SU-DHL-6 (cell line): ENCODE measurements at regions not wholly inside any gene's neighbourhood (a gene's known extent, or its start where the extent isn't known, plus 50 kb on each side); places are given as distances from the start of the nearest gene placed in this dataset.

Experiments used
- EZH2phosphoT487 ChIP-seq: fragments of 200-600 bp; sonication (generic), shearing (Covaris generic); conservative IDR thresholded peaks from 2 replicates; pipeline ENCODE4 v1.6.1; 2018; ENCODE audit warnings: mild to moderate bottlenecking, antibody characterized with exemption, low read length, moderate library complexity, mixed read lengths
- TF ChIP-seq, protein P1 (sequence below): fragments of 200-600 bp; sonication (generic); IDR thresholded peaks from one replicate; pipeline ENCODE4 v1.5.1; 2017; ENCODE audit warnings: antibody characterized with exemption, mild to moderate bottlenecking, low read length, moderate library complexity; ENCODE audit not compliant: insufficient read depth, poor library complexity, severe bottlenecking

DNA sequence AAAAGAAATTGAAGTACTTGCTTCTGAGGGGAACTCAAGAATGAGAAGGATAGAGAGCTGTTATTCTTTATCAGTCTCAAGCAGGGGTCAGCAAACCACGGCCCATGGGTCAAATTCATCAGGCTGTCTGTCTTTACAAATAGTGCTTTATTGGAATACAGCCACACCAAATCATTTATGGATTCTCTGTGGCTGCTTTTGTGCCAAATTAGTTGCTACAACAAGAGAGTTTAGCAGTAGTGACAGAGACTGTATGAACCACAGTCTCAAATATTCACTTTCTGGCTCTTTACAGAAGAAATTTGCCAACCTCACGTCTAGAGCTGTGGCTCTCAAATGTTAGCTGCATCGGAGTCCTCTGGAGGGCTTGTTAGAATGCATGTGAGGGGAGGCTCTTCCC, 258.0 kb upstream of the RARB start:
- TF ChIP-seq, protein P1, sequence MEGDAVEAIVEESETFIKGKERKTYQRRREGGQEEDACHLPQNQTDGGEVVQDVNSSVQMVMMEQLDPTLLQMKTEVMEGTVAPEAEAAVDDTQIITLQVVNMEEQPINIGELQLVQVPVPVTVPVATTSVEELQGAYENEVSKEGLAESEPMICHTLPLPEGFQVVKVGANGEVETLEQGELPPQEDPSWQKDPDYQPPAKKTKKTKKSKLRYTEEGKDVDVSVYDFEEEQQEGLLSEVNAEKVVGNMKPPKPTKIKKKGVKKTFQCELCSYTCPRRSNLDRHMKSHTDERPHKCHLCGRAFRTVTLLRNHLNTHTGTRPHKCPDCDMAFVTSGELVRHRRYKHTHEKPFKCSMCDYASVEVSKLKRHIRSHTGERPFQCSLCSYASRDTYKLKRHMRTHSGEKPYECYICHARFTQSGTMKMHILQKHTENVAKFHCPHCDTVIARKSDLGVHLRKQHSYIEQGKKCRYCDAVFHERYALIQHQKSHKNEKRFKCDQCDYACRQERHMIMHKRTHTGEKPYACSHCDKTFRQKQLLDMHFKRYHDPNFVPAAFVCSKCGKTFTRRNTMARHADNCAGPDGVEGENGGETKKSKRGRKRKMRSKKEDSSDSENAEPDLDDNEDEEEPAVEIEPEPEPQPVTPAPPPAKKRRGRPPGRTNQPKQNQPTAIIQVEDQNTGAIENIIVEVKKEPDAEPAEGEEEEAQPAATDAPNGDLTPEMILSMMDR = no peak
- no peak for TF ChIP-seq EZH2phosphoT487
